DLD1 (cell line): ENCODE measurements at regions not wholly inside any gene's neighbourhood (a gene's known extent, or its start where the extent isn't known, plus 50 kb on each side); places are given as distances from the start of the nearest gene placed in this dataset.

Experiments used
- in situ Hi-C: cut with HindIII; loops from 2 replicates; pipeline ENCODE4 v1.10.0; 2017; ENCODE audit warnings: low sequenced_read_pairs

GRCh38 chr4:18077808-18078207, 56.3 kb upstream of the LCORL start:
- in situ Hi-C loops: no loop called here

GRCh38 chr4:18075823-18076433, 54.4 kb upstream of the LCORL start:
- in situ Hi-C loops: no loop called here

- in situ Hi-C loops: no loop called here
Observed at GRCh38 chr4:18071894-18072293, 50.3 kb upstream of the LCORL start.
